ENCODE measurements at regions not wholly inside any gene's neighbourhood (a gene's known extent, or its start where the extent isn't known, plus 50 kb on each side); places are given as distances from the start of the nearest gene placed in this dataset.
A peak's percentile ranks its signal among the peaks of the same experiment; 100 is the strongest.
"Not testable (repeated sequence)": the region's sequence is repeated elsewhere in the genome, so short reads cannot be mapped to it uniquely, and the experiment has no call there.

- no peak for DNase-seq
Observed at GRCh38 chr4:77220828-77221613, 64.0 kb downstream of the CCNG2 start.

- no peak for DNase-seq
Observed at GRCh38 chr4:77225022-77225421, 68.0 kb downstream of the CCNG2 start.

GRCh38 chr4:77226939-77227705 lies 70.1 kb downstream of the CCNG2 start:
- DNase-seq, result no peak

GRCh38 chr4:77229433-77229832 lies 72.4 kb downstream of the CCNG2 start:
- no peak for DNase-seq

- no peak for DNase-seq
Observed at GRCh38 chr4:77232653-77233052, 75.6 kb downstream of the CCNG2 start.

GRCh38 chr4:77235289-77235854 lies 78.4 kb downstream of the CCNG2 start:
- no peak for DNase-seq

GRCh38 chr4:77236806-77237205 lies 79.8 kb downstream of the CCNG2 start:
- no peak for DNase-seq

GRCh38 chr4:77240469-77241066 lies 83.6 kb downstream of the CCNG2 start:
- DNase-seq, result peak; percentile 16

GRCh38 chr4:77248805-77249204 lies 91.8 kb downstream of the CCNG2 start:
- no peak for DNase-seq

GRCh38 chr4:77251751-77252150 lies 94.7 kb downstream of the CCNG2 start:
- DNase-seq, result no peak

GRCh38 chr4:77263247-77263646 lies 106.2 kb downstream of the CCNG2 start:
- DNase-seq, result no peak

- not testable (repeated sequence) for DNase-seq
Observed at GRCh38 chr4:77263976-77264375, 107.0 kb downstream of the CCNG2 start.

- no peak for DNase-seq
Observed at GRCh38 chr4:77264826-77265225, 107.8 kb downstream of the CCNG2 start.

- DNase-seq, result no peak
Observed at GRCh38 chr4:77268108-77268507, 111.1 kb downstream of the CCNG2 start.

GRCh38 chr4:77269505-77269904 lies 112.5 kb downstream of the CCNG2 start:
- DNase-seq, result no peak

- DNase-seq, result no peak
Observed at GRCh38 chr4:77273412-77273811, 116.4 kb downstream of the CCNG2 start.

GRCh38 chr4:77279114-77279513 lies 122.1 kb downstream of the CCNG2 start:
- DNase-seq, result not testable (repeated sequence)

GRCh38 chr4:77282305-77282704 lies 125.3 kb downstream of the CCNG2 start:
- DNase-seq, result no peak

- DNase-seq, result no peak
Observed at GRCh38 chr4:77284036-77284435, 127.0 kb downstream of the CCNG2 start.

GRCh38 chr4:77286906-77287305 lies 129.9 kb downstream of the CCNG2 start:
- no peak for DNase-seq

- no peak for DNase-seq
Observed at GRCh38 chr4:77293426-77293825, 136.4 kb downstream of the CCNG2 start.

- not testable (repeated sequence) for DNase-seq
Observed at GRCh38 chr4:77300996-77301395, 144.0 kb downstream of the CCNG2 start.

- DNase-seq, result no peak
Observed at GRCh38 chr4:77305766-77306165, 148.8 kb downstream of the CCNG2 start.

- DNase-seq, result no peak
Observed at GRCh38 chr4:77306496-77306895, 149.5 kb downstream of the CCNG2 start.
